ENCODE measurements at regions not wholly inside any gene's neighbourhood (a gene's known extent, or its start where the extent isn't known, plus 50 kb on each side); places are given as distances from the start of the nearest gene placed in this dataset.

- TF ChIP-seq POLR2A (IDR thresholded peaks at IDR 0.05) (no peak), CTCF (IDR thresholded peaks at IDR 0.05) (no peak)
These were observed 281.4 kb upstream of the ZEB2 start for GRCh38 chr2:144801325-144801724.

Data from Peyer's patch (tissue), 4 donors.